ENCODE measurements at regions not wholly inside any gene's neighbourhood (a gene's known extent, or its start where the extent isn't known, plus 50 kb on each side); places are given as distances from the start of the nearest gene placed in this dataset.
"Not testable (repeated sequence)": the region's sequence is repeated elsewhere in the genome, so short reads cannot be mapped to it uniquely, and the experiment has no call there.

DNA sequence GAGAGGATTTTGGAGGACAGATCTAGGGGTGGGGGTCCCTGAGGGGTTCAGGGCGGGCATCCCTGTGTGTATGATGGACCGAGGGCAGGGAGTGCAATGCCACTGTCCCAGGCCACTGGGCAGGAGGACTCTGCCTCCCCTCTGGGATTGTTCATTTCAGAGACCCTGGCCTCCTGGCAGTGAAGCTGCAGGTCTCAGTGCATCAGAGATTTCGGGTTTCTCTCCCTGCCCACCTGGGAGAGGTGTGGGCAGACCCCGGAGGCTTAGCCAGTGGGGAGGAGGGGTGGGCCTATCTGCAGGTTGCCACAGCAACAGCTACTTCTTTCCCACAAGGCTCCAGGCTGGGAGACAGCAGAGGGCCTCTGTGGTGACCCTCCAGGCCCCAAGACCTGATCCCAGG, 80.1 kb upstream of the LRPAP1 start:
- no peak for TF ChIP-seq ZFX (IDR thresholded peaks at IDR 0.05)
- TF ChIP-seq, protein P1, sequence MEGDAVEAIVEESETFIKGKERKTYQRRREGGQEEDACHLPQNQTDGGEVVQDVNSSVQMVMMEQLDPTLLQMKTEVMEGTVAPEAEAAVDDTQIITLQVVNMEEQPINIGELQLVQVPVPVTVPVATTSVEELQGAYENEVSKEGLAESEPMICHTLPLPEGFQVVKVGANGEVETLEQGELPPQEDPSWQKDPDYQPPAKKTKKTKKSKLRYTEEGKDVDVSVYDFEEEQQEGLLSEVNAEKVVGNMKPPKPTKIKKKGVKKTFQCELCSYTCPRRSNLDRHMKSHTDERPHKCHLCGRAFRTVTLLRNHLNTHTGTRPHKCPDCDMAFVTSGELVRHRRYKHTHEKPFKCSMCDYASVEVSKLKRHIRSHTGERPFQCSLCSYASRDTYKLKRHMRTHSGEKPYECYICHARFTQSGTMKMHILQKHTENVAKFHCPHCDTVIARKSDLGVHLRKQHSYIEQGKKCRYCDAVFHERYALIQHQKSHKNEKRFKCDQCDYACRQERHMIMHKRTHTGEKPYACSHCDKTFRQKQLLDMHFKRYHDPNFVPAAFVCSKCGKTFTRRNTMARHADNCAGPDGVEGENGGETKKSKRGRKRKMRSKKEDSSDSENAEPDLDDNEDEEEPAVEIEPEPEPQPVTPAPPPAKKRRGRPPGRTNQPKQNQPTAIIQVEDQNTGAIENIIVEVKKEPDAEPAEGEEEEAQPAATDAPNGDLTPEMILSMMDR (conservative IDR thresholded peaks at IDR 0.05): no peak
- no peak overlapping the region for H3K27ac ChIP-seq

DNA sequence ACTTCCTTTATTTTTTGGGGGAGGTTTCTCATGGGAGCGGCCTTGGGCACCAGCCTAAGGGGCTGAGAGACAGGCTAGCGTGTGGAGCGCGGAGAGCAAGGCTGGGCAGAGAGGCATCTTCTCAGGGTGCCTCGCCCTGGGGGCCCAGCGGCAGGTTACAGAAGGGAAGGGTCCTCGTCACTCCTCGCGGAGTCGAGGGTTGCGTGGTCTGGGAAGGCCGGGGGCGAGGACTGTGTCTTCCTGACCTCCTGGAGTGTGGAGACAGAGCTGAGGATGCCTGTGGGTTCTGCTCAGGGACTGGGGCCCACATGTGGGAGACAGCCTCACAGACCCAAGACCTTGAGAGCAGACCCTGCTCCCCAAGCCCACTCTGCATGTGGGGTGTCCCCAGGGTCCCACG, 79.6 kb upstream of the LRPAP1 start:
- TF ChIP-seq ZFX (IDR thresholded peaks at IDR 0.05): no peak
- TF ChIP-seq, protein P1 (conservative IDR thresholded peaks at IDR 0.05): no peak
- no peak overlapping the region for H3K27ac ChIP-seq

DNA sequence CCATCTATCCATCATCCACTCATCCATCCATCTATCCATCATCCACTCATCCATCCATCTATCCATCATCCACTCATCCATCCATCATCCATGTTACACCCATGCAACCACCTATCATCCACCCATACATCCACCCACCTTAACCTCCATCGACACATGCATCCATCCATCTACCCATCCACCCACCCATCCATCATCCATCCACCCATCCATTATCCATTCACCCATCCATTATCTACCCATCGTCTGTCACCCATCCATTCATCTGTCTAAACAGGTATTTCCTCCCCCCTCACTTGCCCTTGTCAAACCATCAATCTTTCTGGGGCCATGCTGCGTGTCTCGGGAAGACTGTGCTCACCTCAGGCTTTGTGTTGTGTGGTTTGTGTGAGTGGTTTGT, 78.6 kb upstream of the LRPAP1 start:
- not testable (repeated sequence) for H3K27ac ChIP-seq

DNA sequence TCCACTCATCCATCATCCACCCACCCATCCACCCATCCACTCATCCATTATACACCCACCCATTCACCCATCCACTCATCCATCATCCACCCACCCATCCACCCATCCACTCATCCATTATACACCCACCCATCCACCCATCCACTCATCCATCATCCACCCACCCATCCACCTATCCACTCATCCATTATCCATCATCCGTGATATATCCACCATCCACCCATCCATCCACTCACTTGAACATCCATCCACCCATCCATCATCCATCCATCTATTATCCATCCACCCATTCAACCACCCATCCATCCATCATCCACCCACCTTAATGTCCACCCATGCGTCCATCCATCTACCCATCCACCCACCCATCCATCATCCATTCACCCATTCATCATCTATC, 77.7 kb upstream of the LRPAP1 start:
- H3K27ac ChIP-seq: not testable (repeated sequence)

DNA sequence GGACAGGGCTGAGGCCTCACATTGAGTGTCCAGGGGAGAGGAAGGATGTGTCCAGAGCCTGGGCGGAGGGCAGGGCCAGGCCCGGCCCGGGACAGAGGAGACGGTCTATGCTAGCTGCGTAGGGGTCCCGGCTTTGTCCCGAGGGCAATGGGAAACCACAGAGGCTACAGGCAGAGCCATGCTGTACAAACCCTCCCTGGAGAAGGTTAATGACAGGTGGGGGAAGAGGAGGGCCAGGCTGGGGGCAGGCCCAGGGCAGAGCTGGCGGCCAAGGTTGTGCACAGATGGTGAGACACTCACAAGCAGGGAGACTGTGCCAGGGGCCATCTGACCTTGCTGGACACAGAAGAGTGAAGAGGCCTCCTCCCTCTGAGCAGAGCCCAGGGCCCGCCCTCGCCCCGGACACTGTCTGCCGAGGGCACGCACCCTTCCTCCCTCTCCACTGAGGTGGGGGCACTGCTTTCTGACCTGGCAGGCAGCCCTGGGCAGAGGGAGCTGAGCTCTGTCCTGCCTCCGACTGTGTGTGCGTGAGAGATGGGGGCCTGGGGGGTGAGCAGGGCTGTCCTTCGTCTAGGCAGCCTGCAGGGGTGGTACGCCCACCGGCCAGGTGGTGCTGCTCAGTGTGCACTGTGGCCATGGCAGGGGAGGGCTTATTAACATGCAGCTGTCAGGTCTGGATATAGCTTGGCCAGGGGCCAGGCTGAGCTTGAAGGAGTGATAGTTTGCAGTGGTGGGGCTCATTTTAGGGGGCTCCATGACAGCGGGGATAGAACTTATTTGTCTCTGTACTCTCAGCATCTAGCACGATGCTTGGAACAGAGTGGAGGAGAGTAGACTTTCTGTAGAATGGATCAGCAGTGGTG, 75.7 kb upstream of the LRPAP1 start:
- no peak overlapping the region for H3K27ac ChIP-seq
- TF ChIP-seq, protein P1 (conservative IDR thresholded peaks at IDR 0.05): no peak
- TF ChIP-seq ZFX (IDR thresholded peaks at IDR 0.05): no peak

DNA sequence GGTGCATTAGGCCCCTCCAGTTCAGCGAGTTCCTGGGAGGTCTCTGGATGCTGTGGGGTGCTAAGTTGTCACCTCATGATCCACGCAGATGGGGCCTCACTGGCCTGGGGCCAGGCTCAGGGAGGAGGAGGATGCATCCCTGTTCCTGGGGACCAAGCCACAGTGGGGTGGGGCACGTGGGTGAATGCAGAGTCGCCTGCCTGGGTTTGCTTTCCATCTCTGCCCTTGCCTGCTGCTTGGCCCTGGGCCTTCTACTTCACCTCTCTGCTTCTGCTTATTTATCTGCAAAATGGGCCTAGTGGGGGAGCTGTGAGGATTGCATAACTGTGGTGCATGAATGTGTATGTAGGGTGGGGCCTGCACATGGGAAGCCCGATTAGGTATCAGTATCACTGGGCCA, 74.6 kb upstream of the LRPAP1 start:
- H3K27ac ChIP-seq: not testable (repeated sequence)

DNA sequence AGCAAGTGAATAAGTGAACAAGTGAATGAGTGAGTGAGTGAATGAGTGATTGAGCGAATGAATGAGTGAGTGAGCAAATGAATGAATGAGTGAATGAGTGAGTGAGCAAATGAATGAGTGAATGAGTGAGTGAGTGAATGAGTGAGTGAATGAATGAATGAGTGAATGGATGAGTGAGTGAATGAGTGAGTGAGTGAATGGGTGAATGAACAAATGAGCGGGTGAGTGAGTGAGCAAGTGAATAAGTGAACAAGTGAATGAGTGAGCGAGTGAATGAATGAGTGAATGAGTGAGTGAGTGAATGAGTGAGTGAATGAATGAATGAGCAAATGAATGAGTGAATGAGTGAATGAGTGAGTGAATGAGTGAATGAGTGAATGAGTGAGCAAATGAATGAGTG, 74.0 kb upstream of the LRPAP1 start:
- not testable (repeated sequence) for H3K27ac ChIP-seq

DNA sequence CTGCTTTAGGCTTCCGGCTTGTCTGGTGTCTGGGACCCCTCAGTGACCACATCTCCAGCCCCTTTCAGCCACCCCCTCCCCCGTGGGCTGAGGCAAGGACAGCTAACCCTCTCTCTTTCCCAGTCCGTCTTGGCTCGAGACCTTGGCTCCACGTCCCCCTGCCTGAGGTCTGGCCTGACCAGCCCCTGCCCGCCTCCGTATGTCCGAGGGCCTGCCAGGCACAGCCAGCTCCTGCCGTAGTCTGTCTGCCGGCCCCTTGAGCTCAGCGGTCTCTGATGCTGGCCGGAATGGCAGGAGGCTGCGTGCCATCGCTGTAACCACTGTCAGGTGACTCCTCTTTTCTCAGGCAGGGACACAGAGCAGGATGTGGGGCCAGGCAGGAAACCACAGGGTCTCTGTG, 73.3 kb upstream of the LRPAP1 start:
- no peak overlapping the region for H3K27ac ChIP-seq
- TF ChIP-seq, protein P1 (conservative IDR thresholded peaks at IDR 0.05): no peak
- TF ChIP-seq ZFX (IDR thresholded peaks at IDR 0.05): no peak

DNA sequence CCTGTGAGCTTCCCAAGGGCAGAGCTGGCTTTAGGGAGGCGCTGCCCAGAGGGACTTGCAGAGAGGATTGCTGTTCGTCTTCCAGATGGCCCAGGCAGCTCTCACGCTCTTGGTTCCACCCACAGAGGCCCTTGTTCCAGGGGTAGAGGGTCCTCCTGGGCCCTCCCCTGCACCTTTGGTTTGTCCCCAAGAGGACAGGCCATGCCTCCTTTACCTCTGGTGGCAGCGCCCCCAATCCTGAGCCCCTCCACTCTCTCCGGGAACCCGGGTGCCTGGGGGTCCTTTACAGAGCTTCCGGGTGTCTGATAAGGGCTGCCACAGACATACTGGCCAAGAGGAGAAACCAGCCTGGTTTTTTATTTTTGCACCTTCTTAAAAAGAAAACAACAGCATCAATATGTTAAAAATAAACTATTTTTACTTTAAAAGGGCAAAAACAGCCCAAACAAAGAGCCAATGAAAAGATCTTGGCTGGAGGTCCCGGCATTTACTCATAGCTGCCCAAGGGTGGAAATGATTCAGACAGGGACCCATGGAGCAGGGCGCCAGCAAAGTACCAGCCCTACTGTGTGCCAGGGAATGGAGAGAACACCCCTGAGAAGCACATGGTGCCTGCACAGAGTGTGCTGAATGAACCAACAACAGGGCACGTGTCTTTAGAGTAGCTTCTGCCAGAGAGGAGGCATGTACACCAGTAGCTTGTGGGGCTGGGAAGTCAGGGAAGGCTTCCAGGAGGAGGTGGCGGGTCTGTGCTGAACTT, 70.8 kb upstream of the LRPAP1 start:
- H3K27ac ChIP-seq: not testable (repeated sequence)

DNA sequence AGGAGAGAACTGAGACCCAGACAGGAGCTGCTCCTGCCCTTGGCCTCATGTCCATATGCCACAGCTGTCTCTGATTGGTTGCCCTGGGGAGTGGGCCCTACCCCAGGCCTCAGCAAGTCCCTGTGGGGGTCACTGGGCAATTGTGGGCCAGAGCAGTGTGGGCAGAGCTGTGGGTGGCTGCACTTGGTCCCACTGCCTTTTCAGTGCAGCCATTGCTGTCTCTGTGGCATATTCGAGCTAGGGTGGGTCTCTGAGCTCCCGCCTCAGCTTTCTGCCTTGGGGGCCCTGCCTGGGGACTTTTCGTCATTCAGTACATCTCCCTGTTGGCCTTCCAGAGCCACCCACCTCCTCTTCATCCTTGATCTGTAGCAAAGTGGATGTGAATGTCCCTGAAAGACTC, 69.8 kb upstream of the LRPAP1 start:
- no peak overlapping the region for H3K27ac ChIP-seq
- no peak for TF ChIP-seq ZFX (IDR thresholded peaks at IDR 0.05)
- TF ChIP-seq, protein P1 (conservative IDR thresholded peaks at IDR 0.05): no peak

DNA sequence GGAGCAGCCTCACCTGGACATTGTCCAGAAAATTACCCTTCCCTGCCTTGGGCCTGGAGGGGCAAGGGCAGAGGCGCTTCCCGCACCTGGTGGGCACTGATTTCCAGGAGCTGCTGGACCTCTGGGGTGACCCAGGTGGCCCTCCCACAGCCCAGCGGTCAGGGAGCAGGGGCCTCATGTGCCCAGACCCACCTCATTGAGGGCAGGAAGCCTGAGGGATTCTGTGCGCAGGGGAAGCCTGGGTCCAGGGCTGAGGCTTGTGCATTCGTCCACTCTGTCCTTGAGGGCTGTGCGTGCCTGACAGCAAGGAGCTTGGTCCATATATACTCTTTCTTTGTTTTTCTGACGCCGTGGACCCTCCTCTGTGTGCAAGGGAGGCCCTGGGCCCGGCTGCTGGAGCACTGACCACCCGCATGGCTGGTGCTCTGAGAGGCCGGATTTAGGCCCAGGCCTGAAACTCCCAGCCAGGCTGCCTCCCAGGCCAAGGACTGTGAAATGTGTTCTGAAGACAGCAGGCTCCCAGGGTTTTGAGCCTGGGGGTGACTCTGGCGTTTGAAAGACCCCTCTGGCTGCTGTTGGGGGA, 69.0 kb upstream of the LRPAP1 start:
- H3K27ac ChIP-seq: not testable (repeated sequence)

All from C4-2B (cell line).